IMR-90 (cell line): ENCODE measurements at regions not wholly inside any gene's neighbourhood (a gene's known extent, or its start where the extent isn't known, plus 50 kb on each side); places are given as distances from the start of the nearest gene placed in this dataset.

Experiments
- ATAC-seq: fragments of 200-7000 bp; cut with Tn5 transposase; 2 replicates; pipeline ENCODE4 v1.9.1; 2020; ENCODE audit warnings: low read depth, mild to moderate bottlenecking, moderate library complexity
- BruUV-seq: library from RNA; stranded (reverse); fragments of 400-500 nt; replicated peaks from 2 replicates; lab custom pipeline; 2021; lab: Mats Ljungman, UMichigan
- CTCF ChIA-PET: fragments of 300-600 bp; formaldehyde crosslinking; extraction: SDS; loops from one replicate; lab custom pipeline; 2021; ENCODE audit warnings: antibody characterized with exemption; lab: Yijun Ruan, JAX
- POLR2A ChIA-PET: fragments of 300-600 bp; sonication (Branson Sonifier 250); formaldehyde crosslinking; loops from one replicate; lab custom pipeline; 2022; ENCODE audit warnings: antibody characterized with exemption; ENCODE audit not compliant: unreplicated experiment; lab: Charles Lee
- DNase-seq: peaks from one replicate; pipeline ENCODE4 v3.0.0; 2013
- H2AFZ ChIP-seq: replicated peaks from 2 replicates; pipeline ENCODE3; 2013; ENCODE audit warnings: low read length, mild to moderate bottlenecking; ENCODE audit not compliant: poor library complexity
- H2AK5ac ChIP-seq: 2 replicates; pipeline ENCODE4 v1.6.1; 2013; ENCODE audit warnings: low read depth, low read length, inconsistent platforms
- H2AK9ac ChIP-seq: replicated peaks from 2 replicates; pipeline ENCODE3; 2013; ENCODE audit warnings: mild to moderate bottlenecking, low read depth, low read length, moderate library complexity; ENCODE audit not compliant: poor library complexity
- H2BK120ac ChIP-seq: 2 replicates; pipeline ENCODE4 v1.6.1; 2013; ENCODE audit warnings: low read depth, low read length, inconsistent platforms
- H2BK15ac ChIP-seq: 3 replicates; pipeline ENCODE4 v1.6.1; 2013; ENCODE audit warnings: low read depth, low read length, inconsistent platforms
- H2BK20ac ChIP-seq: 2 replicates; pipeline ENCODE4 v1.6.1; 2013; ENCODE audit warnings: low read depth, mild to moderate bottlenecking, inconsistent platforms, low read length, moderate library complexity
- H2BK5ac ChIP-seq: 2 replicates; pipeline ENCODE4 v1.6.1; 2013; ENCODE audit warnings: mild to moderate bottlenecking, low read depth, low read length, inconsistent platforms; ENCODE audit not compliant: poor library complexity, severe bottlenecking
- H3K14ac ChIP-seq: replicated peaks from 2 replicates; pipeline ENCODE4 v1.6.1; 2013; ENCODE audit warnings: low read depth, low read length, inconsistent platforms
- H3K18ac ChIP-seq: 2 replicates; pipeline ENCODE4 v1.6.1; 2013; ENCODE audit warnings: low read depth, low read length, control low read depth
- H3K23ac ChIP-seq: 2 replicates; pipeline ENCODE4 v1.6.1; 2013; ENCODE audit warnings: low read depth, low read length, inconsistent platforms
- H3K27ac ChIP-seq: 2 replicates; pipeline ENCODE4 v1.5.1; 2013; ENCODE audit warnings: mild to moderate bottlenecking, control low read depth, low read length; ENCODE audit not compliant: insufficient read depth
- H3K27me3 ChIP-seq: 2 replicates; pipeline ENCODE4 v1.6.1; 2013; ENCODE audit warnings: low read length; ENCODE audit not compliant: control insufficient read depth, insufficient read depth
- H3K36me3 ChIP-seq: 2 replicates; pipeline ENCODE4 v1.6.1; 2013; ENCODE audit warnings: low read length, mixed read lengths; ENCODE audit not compliant: control insufficient read depth, insufficient read depth
- H3K4ac ChIP-seq: 2 replicates; pipeline ENCODE4 v1.6.1; 2013; ENCODE audit warnings: low read depth, low read length, inconsistent platforms
- H3K4me1 ChIP-seq: 2 replicates; pipeline ENCODE4 v1.6.1; 2013; ENCODE audit warnings: low read length, mixed read lengths; ENCODE audit not compliant: control insufficient read depth, insufficient read depth
- H3K4me2 ChIP-seq: 2 replicates; pipeline ENCODE4 v1.6.1; 2013; ENCODE audit warnings: low read depth, mild to moderate bottlenecking, control low read depth, low read length, moderate library complexity
- H3K4me3 ChIP-seq: 2 replicates; pipeline ENCODE4 v1.5.1; 2013; ENCODE audit warnings: low read depth, mild to moderate bottlenecking, control low read depth, low read length, moderate library complexity; ENCODE audit not compliant: insufficient read depth
- H3K56ac ChIP-seq: 2 replicates; pipeline ENCODE4 v1.6.1; 2013; ENCODE audit warnings: low read length, inconsistent platforms; ENCODE audit not compliant: insufficient read depth; ENCODE audit errors: extremely low read depth
- H3K79me1 ChIP-seq, 2 experiments: 2 replicates each; pipeline ENCODE4 v1.6.1; 2013; ENCODE audit warnings: low read length in 2 of 2, inconsistent platforms in 1 of 2, low read depth in 1 of 2
- H3K9ac ChIP-seq: 2 replicates; pipeline ENCODE4 v1.6.1; 2013; ENCODE audit warnings: low read depth, low read length, control low read depth
- H3K9me1 ChIP-seq: 2 replicates; pipeline ENCODE4 v1.6.1; 2013; ENCODE audit warnings: low read length, inconsistent platforms; ENCODE audit not compliant: insufficient read depth
- H3K9me3 ChIP-seq: 2 replicates; pipeline ENCODE4 v1.6.1; 2013; ENCODE audit warnings: low read length; ENCODE audit not compliant: control insufficient read depth, insufficient read depth
- H4K20me1 ChIP-seq: 2 replicates; pipeline ENCODE4 v1.6.1; 2013; ENCODE audit warnings: low read length, inconsistent platforms; ENCODE audit not compliant: insufficient read depth
- H4K5ac ChIP-seq: 2 replicates; pipeline ENCODE4 v1.6.1; 2013; ENCODE audit warnings: mild to moderate bottlenecking, low read depth, low read length, control low read depth
- H4K8ac ChIP-seq, 2 experiments: 2 replicates each; pipeline ENCODE4 v1.6.1; 2013; ENCODE audit warnings: low read depth in 2 of 2, low read length in 2 of 2, control low read depth in 1 of 2, inconsistent platforms in 1 of 2
- H4K91ac ChIP-seq: 2 replicates; pipeline ENCODE4 v1.6.1; 2013; ENCODE audit warnings: low read depth, low read length, inconsistent platforms; ENCODE audit not compliant: insufficient read depth
- CEBPB ChIP-seq: IDR thresholded peaks from 2 replicates; pipeline ENCODE4 v1.6.1; 2012; ENCODE audit warnings: low read depth, low read length, improper control_type of control experiment
- CHD1 ChIP-seq: IDR thresholded peaks from 2 replicates; pipeline ENCODE4 v1.6.1; 2012; ENCODE audit warnings: low read depth, low read length, improper control_type of control experiment
- CTCF ChIP-seq: conservative IDR thresholded peaks from 2 replicates; pipeline ENCODE4 v1.5.1; 2012; ENCODE audit warnings: mild to moderate bottlenecking, low read depth, low read length, improper control_type of control experiment
- ELK1 ChIP-seq: fragments of 150-350 bp; IDR thresholded peaks from 2 replicates; pipeline ENCODE4 v1.6.1; 2016; ENCODE audit warnings: low read depth, mild to moderate bottlenecking, low read length, moderate library complexity, borderline replicate concordance
- MAFK ChIP-seq: IDR thresholded peaks from 2 replicates; pipeline ENCODE4 v1.6.1; 2012; ENCODE audit warnings: low read depth, low read length, improper control_type of control experiment
- MAZ ChIP-seq: IDR thresholded peaks from 2 replicates; pipeline ENCODE4 v1.6.1; 2012; ENCODE audit warnings: low read depth, mild to moderate bottlenecking, low read length, improper control_type of control experiment, moderate library complexity, borderline replicate concordance
- MXI1 ChIP-seq: IDR thresholded peaks from 2 replicates; pipeline ENCODE4 v1.6.1; 2012; ENCODE audit warnings: low read depth, mild to moderate bottlenecking, low read length, moderate library complexity, borderline replicate concordance
- NFE2L2 ChIP-seq: fragments of 150-350 bp; IDR thresholded peaks from 2 replicates; pipeline ENCODE4 v1.6.1; 2016; ENCODE audit warnings: low read depth, mild to moderate bottlenecking, low read length
- POLR2A ChIP-seq: IDR thresholded peaks from 2 replicates; pipeline ENCODE4 v1.6.1; 2012; ENCODE audit warnings: mild to moderate bottlenecking, low read depth, low read length
- RAD21 ChIP-seq: IDR thresholded peaks from 2 replicates; pipeline ENCODE4 v1.6.1; 2012; ENCODE audit warnings: low read length, improper control_type of control experiment
- RCOR1 ChIP-seq: IDR thresholded peaks from 2 replicates; pipeline ENCODE4 v1.6.1; 2012; ENCODE audit warnings: mild to moderate bottlenecking, low read length, improper control_type of control experiment; ENCODE audit not compliant: insufficient replicate concordance
- RFX5 ChIP-seq: IDR thresholded peaks from 2 replicates; pipeline ENCODE4 v1.8.0; 2012; ENCODE audit warnings: low read depth, mild to moderate bottlenecking, low read length, moderate library complexity
- SMC3 ChIP-seq: fragments of 150-350 bp; IDR thresholded peaks from 2 replicates; pipeline ENCODE4 v1.6.1; 2016; ENCODE audit warnings: low read depth, mild to moderate bottlenecking, antibody characterized with exemption, low read length, moderate library complexity
- USF2 ChIP-seq: fragments of 150-350 bp; IDR thresholded peaks from 2 replicates; pipeline ENCODE4 v1.6.1; 2017; ENCODE audit warnings: mild to moderate bottlenecking, antibody characterized with exemption, low read length, low read depth
- WGBS, 2 experiments: methylation state at CpG; one replicate each; pipeline versions ENCODE4 v1.1.5 to v1.1.7; 2013; ENCODE audit warnings: missing lambda C conversion rate in 2 of 2; ENCODE audit not compliant: insufficient read length in 1 of 2; ENCODE audit errors: extremely low coverage in 2 of 2; 5-methylcytosine and 5-hydroxymethylcytosine counted together
- dilution Hi-C: fragments of 300-500 bp; cut with HindIII; formaldehyde crosslinking; loops from one replicate; pipeline ENCODE4 v1.14.3; 2018; ENCODE audit warnings: low sequenced_read_pairs; ENCODE audit not compliant: unreplicated experiment
- in situ Hi-C: fragments of 300-500 bp; cut with MboI; formaldehyde crosslinking; loops from 3 replicates; pipeline ENCODE4 v1.14.3; 2019; ENCODE audit warnings: low sequenced_read_pairs, inconsistent platforms, mixed read lengths
- intact Hi-C: fragments of 100-400 bp; cut with micrococcal nuclease; formaldehyde crosslinking; loops from 2 replicates; pipeline ENCODE4 v1.10.0; 2022

GRCh38 chr9:89745601-89746376 is 141.0 kb downstream of the GADD45G start:
- dilution Hi-C loops: no loop called here
- no peak overlapping the region for H4K8ac ChIP-seq
- H3K56ac ChIP-seq: no peak overlapping the region
- H3K9me3 ChIP-seq: peaks cover 2% of the 10 kb centered on the region; the same call in 1 of the 2 replicates
- intact Hi-C loops: no loop called here
- H3K4ac ChIP-seq: no peak overlapping the region
- H3K9ac ChIP-seq: no peak overlapping the region
- H4K91ac ChIP-seq: no peak overlapping the region
- no peaks in the 10 kb centered on the region for H3K4me1 ChIP-seq
- H3K4me2 ChIP-seq: no peak overlapping the region
- H3K14ac ChIP-seq: no peak overlapping the region
- in situ Hi-C loops: no loop called here
- ATAC-seq (no peak), DNase-seq (no peak)
- H3K27ac ChIP-seq: no peak overlapping the region
- no TSS peak for BruUV-seq
- no peak overlapping the region for H2BK15ac ChIP-seq
- no peaks in the 10 kb centered on the region for H3K79me1 ChIP-seq
- no peaks in the 10 kb centered on the region for H4K20me1 ChIP-seq
- WGBS, 2 experiments: 58% methylated on average over 3 of the region's 9 CpGs; no CpG with 5 or more reads in 1 of the 2 experiments
- H3K23ac ChIP-seq: no peak overlapping the region
- no peak overlapping the region for H2AK5ac ChIP-seq
- POLR2A ChIA-PET: no interaction called here
- H3K36me3 ChIP-seq: no peaks in the 10 kb centered on the region
- H3K27me3 ChIP-seq: no peaks in the 10 kb centered on the region; the same call in 1 of the 2 replicates
- H2BK120ac ChIP-seq: no peak overlapping the region
- H4K5ac ChIP-seq: no peak overlapping the region
- H3K4me3 ChIP-seq: no peak overlapping the region
- H2AFZ ChIP-seq: no peak overlapping the region
- no peak overlapping the region for H2BK20ac ChIP-seq
- no peaks in the 10 kb centered on the region for H3K9me1 ChIP-seq
- H2AK9ac ChIP-seq: no peak overlapping the region
- CTCF ChIA-PET: no interaction called here
- no peak for TF ChIP-seq USF2
- no peak for TF ChIP-seq RCOR1
- TF ChIP-seq CTCF: no peak
- no peak for TF ChIP-seq RFX5
- no peak for TF ChIP-seq MAFK
- no peak for TF ChIP-seq MXI1
- no peak for TF ChIP-seq CHD1
- no peak for TF ChIP-seq CEBPB
- TF ChIP-seq NFE2L2: no peak
- no peak for TF ChIP-seq MAZ
- no peak for TF ChIP-seq SMC3
- TF ChIP-seq ELK1: no peak
- no peak for TF ChIP-seq POLR2A
- no peak for TF ChIP-seq RAD21
- no peak overlapping the region for H2BK5ac ChIP-seq
- H3K18ac ChIP-seq: no peak overlapping the region
